Memory B cell (primary cell): ENCODE measurements at regions not wholly inside any gene's neighbourhood (a gene's known extent, or its start where the extent isn't known, plus 50 kb on each side); places are given as distances from the start of the nearest gene placed in this dataset.

ENCODE experiments used
- ATAC-seq: fragments of 150-1000 bp; cut with Tn5 transposase; 2 replicates; pipeline ENCODE4 v1.10.0; 2021; ENCODE audit warnings: low read depth, mild to moderate bottlenecking, moderate library complexity
- DNase-seq, 2 donors: peaks; one replicate each; pipeline ENCODE4 v3.0.0; 2022; ENCODE audit warnings: low spot score in 2 of 2
- H3K27ac Mint-ChIP-seq: one replicate; pipeline ENCODE4 v1.8.0; 2022; ENCODE audit warnings: mild to moderate bottlenecking, moderate library complexity, mixed read lengths
- H3K27me3 Mint-ChIP-seq: one replicate; pipeline ENCODE4 v1.8.0; 2022; ENCODE audit warnings: mixed read lengths
- H3K36me3 Mint-ChIP-seq: one replicate; pipeline ENCODE4 v1.8.0; 2022; ENCODE audit warnings: mild to moderate bottlenecking, mixed read lengths
- H3K4me1 Mint-ChIP-seq: one replicate; pipeline ENCODE4 v1.8.0; 2022; ENCODE audit warnings: mixed read lengths
- H3K4me3 Mint-ChIP-seq: one replicate; pipeline ENCODE4 v1.8.0; 2022; ENCODE audit warnings: mild to moderate bottlenecking, moderate library complexity, mixed read lengths
- H3K9me3 Mint-ChIP-seq: one replicate; pipeline ENCODE4 v1.8.0; 2022; ENCODE audit warnings: mixed read lengths

DNA sequence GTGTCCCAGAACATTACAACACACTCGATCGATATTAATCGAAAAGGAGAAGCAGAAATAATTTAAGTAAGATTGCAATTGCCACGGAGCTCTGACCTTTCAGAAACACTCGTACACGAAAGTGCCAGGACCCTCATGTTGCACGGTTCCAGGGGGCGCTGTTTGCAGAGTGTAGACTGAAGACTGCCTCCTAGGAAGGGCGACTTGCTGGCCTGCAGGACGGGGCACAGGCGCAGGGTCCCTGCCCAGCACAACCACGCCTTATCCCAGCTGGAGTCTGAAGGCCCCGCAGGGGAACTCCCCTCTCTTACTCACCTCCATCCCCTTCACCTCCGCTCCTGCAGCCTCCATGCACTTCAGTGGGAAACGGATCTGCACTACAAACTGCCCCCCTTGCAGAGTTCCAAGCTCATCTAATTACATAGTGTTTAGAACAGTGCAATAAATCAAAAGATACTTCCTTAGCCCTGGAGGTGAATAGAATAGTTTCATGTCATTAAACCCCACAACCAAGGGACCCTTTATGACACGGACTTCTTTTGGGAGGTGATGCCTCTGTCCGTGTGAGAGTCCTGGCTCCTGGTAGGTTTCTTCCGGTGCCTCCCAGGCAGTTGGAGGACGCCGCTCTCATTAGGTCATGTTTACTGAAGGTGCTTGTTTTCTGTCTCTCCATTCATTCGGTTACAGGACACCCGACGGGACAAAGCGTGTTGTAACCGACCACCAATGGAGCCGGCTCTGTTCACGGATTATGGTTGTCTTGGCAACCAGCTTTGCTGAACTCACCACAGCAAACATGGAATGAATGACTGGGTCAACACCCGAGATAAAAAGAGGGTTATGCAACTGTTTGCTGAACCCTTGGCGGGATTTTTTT is 262.2 kb downstream of the BAMBI start:
- H3K9me3 Mint-ChIP-seq: peaks cover 3% of the 10 kb centered on the region
- ATAC-seq (no peak), DNase-seq (no peak)
- H3K27ac Mint-ChIP-seq: no peak overlapping the region
- H3K27me3 Mint-ChIP-seq: no peaks in the 10 kb centered on the region
- no peaks in the 10 kb centered on the region for H3K36me3 Mint-ChIP-seq
- H3K4me3 Mint-ChIP-seq: no peak overlapping the region
- no peaks in the 10 kb centered on the region for H3K4me1 Mint-ChIP-seq

DNA sequence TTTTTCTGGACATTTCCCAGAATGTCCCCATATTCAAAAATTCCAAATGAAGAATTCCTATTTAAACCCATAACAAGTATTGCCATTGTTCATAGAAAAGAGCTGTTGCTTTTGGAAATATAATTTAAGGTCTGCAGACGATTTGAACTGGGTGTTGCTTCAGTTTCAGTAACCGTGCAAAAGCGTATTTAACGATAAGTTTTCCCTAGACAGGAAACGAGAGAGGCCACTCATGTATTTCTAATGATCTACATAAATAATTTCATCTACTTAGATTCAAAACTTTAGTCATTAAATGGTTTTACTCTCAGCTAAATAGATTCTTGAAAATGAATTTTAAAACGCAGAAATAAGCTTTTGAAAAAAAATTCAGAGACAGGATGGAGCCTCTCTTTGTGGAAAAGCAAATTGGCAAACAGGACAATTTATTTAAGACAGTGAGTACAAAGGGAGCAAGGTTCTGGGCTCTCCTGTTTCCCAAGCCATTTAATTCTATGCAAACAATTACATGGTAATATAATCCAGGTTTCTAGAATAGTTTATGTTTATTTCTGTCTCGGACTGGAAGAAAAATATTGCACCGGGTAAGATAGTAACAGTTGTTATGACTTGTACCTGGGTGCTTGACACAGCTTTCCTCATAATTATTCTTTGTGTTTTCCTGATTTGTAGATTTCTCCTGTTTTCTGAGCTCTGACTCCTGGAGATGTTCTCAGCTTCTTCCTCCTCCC is 263.0 kb downstream of the BAMBI start:
- no peak for ATAC-seq
- Mint-ChIP-seq H3K4me1 (no peaks in the 10 kb centered on the region), H3K36me3 (no peaks in the 10 kb centered on the region)

DNA sequence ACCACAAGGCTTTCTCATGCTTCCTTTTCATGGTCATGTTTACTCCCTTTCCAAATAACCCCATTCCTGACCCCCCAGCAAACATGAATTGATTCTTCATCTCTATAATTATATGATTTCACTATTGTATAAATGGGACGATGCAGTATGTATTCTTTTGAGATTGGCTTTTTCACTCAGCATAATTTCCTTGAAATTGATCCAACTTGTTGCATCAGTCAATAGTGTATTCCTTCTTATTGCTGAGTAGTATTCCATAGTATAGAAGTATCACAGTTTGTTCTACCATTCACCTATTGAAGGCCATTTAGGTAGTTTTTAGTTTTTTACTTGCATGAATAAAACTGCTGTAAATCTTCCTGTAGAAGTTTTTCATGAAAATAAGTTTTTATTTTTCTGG is 264.7 kb downstream of the BAMBI start:
- DNase-seq (no peak), ATAC-seq (no peak)
- no peaks in the 10 kb centered on the region for H3K27me3 Mint-ChIP-seq
- no peaks in the 10 kb centered on the region for H3K4me1 Mint-ChIP-seq
- H3K9me3 Mint-ChIP-seq: peaks cover 6% of the 10 kb centered on the region
- no peaks in the 10 kb centered on the region for H3K36me3 Mint-ChIP-seq
- no peak overlapping the region for H3K4me3 Mint-ChIP-seq
- no peak overlapping the region for H3K27ac Mint-ChIP-seq

More for the DNA sequence above, 263.0 kb downstream of the BAMBI start:
- peaks cover 6% of the 10 kb centered on the region for H3K9me3 Mint-ChIP-seq
- H3K27me3 Mint-ChIP-seq: no peaks in the 10 kb centered on the region
- H3K4me3 Mint-ChIP-seq: no peak overlapping the region
- no peak overlapping the region for H3K27ac Mint-ChIP-seq
- no peak for DNase-seq

DNA sequence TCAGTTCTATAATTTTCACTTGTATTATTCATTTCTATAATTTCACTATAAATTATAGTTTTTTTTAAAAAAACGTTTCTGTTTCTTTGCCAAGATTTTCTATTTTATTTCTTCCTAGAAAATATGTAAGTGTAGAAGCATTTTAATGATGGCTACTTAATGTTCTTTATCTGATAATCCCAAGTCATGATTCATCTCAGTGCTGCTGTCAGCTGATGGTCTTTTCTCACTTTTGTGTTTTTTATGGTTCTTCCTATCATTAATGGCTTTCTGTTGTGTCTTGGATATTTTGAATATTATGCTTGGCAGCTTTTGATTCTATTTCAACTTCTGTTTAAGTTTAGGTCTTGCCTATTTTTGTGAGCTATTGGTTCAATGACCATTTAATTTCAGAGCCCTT is 268.6 kb downstream of the BAMBI start:
- Mint-ChIP-seq H3K27me3 (no peaks in the 10 kb centered on the region), H3K36me3 (no peaks in the 10 kb centered on the region), H3K4me1 (no peaks in the 10 kb centered on the region), H3K9me3 (peaks cover 6% of the 10 kb centered on the region), H3K4me3 (no peak overlapping the region), H3K27ac (no peak overlapping the region)
- ATAC-seq: no peak
- DNase-seq: no peak

DNA sequence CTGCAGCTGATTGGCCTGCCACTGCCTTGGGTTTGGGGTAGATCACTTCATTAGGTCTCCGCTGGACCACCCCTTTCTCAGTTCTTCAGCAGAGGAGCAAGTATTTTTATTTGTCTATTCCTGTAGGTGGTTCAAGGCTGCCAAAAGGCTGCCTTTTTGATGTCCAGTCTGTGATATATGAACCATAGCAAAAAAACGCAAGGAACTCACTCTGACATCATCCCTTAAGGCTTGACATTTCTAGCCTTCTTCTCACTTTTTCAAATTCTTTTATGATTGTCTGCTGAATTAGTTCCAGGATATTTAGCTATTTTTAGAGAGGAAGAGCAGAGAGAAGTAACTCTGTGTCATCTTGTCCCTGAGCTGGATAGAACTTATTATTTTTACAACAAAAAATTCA is 269.2 kb downstream of the BAMBI start:
- no peak overlapping the region for H3K27ac Mint-ChIP-seq
- no peaks in the 10 kb centered on the region for H3K27me3 Mint-ChIP-seq
- peaks cover 6% of the 10 kb centered on the region for H3K9me3 Mint-ChIP-seq
- no peaks in the 10 kb centered on the region for H3K4me1 Mint-ChIP-seq
- no peaks in the 10 kb centered on the region for H3K36me3 Mint-ChIP-seq
- H3K4me3 Mint-ChIP-seq: no peak overlapping the region
- ATAC-seq (no peak), DNase-seq (no peak)

DNA sequence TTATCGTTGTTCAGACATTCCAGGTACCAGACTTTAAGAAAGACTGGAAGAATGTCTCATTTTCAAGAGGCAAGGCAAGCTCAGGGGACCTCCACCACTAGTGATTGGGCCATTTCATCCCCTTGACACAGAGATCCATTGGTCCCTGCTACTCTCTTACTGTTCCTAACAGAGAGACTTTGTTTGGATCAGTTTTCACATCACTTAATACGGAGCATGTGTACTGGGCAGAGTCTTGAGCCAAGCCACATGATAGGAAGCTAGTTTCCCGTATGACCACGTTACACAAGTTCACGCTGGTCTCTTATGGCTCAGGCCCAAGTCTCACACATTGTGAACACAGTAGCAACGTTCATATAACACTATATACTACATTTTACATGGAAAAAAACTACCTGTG is 269.9 kb downstream of the BAMBI start:
- H3K4me1 Mint-ChIP-seq: peaks cover 2% of the 10 kb centered on the region
- no peak overlapping the region for H3K27ac Mint-ChIP-seq
- H3K4me3 Mint-ChIP-seq: no peak overlapping the region
- peaks cover under 1% of the 10 kb centered on the region for H3K27me3 Mint-ChIP-seq
- H3K36me3 Mint-ChIP-seq: no peaks in the 10 kb centered on the region
- H3K9me3 Mint-ChIP-seq: peaks cover 6% of the 10 kb centered on the region
- no peak for DNase-seq
- ATAC-seq: no peak

DNA sequence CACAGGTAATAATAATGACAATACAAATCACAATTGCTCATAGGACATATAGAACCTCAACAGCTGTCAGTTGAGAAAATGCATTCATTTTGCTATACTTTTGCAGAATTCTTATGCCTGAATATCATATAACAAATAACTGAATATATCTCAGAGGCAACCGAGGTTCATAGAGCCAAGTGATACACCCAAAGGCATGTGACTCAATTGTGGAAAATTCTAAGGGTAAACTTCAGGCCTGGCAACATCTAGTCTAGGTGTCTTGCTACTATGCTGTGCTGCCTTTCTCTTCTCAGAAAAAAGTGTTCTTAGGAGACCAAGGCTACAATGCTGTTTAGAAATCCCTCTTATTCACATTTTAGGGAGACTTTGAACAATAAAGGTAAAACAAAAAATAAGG is 270.7 kb downstream of the BAMBI start:
- peaks cover 4% of the 10 kb centered on the region for H3K9me3 Mint-ChIP-seq
- DNase-seq: no peak
- no peak overlapping the region for H3K27ac Mint-ChIP-seq
- H3K4me1 Mint-ChIP-seq: peaks cover 2% of the 10 kb centered on the region
- H3K36me3 Mint-ChIP-seq: no peaks in the 10 kb centered on the region
- H3K4me3 Mint-ChIP-seq: no peak overlapping the region
- peaks cover 1% of the 10 kb centered on the region for H3K27me3 Mint-ChIP-seq
- ATAC-seq: no peak

DNA sequence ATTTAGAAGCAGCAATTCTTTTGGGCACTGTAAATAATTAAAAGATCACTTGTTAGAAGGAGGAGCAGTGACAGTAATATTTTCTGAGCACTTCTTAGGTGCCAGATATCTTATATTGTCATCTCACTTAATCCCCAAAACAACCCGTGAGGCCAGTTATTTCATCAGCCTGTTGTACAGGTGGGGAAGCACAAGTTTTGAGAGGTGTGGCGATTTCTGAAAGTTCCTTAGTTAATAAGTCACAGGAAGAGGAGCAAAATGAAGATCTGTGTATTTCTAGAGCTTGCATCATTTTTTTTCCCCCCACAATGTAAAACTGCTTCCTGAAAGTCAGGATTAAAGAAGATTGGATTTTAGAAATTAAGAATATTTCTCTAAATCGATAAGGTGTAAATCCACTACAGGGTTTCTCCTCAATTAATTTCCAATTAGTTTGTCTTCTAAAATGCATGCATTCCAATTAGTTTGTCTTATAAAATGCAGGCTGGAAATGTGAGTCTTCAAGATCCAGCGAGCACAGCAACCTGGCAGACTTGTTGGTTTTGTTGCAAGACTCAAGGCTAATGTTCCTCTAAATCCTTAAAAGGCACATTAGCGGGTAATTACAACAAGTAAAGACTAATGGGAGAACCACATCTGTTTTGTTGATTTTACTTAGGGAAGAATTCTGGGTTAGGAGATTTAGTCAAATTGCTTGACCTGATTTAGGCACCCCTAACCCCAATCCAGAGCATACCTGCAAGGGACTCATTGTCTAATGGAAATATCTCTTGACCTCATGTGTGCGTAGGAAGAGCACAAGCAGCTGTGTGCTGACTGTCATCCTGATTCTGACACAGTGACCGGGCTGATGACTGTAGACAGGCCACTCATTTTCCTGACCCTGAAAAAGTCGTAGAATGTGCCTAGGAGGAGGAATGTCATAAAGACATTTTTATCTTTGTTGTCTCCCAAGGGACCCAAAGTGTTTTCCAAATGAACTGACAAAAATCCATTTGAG is 272.0 kb downstream of the BAMBI start:
- Mint-ChIP-seq H3K9me3 (peaks cover 4% of the 10 kb centered on the region), H3K36me3 (no peaks in the 10 kb centered on the region)
- no peak for ATAC-seq

DNA sequence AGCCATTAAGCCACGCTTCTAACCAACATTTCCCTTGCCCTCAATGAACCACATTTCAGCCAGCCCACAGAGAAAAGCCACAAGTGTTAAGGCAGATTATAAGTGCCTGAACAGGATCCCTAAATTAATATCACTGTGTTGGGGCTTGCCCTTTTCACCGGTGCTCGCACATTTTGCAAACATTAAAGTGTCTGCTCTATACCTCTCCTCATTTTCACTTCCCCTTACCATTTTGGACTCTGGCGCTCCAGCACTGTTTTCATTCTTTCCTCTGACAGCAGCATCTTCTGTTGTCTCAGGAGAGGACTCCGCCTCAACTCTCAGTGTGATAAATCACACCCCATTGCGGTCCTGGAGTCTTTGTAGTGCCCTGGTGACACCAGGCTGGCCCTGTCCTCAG is 274.2 kb downstream of the BAMBI start:
- DNase-seq: no peak
- H3K4me3 Mint-ChIP-seq: no peak overlapping the region
- H3K27ac Mint-ChIP-seq: no peak overlapping the region
- peaks cover 1% of the 10 kb centered on the region for H3K27me3 Mint-ChIP-seq
- H3K4me1 Mint-ChIP-seq: peaks cover 2% of the 10 kb centered on the region
- no peaks in the 10 kb centered on the region for H3K9me3 Mint-ChIP-seq
- no peak for ATAC-seq
- no peaks in the 10 kb centered on the region for H3K36me3 Mint-ChIP-seq

More for the DNA sequence above, 272.0 kb downstream of the BAMBI start:
- Mint-ChIP-seq H3K27me3 (peaks cover 1% of the 10 kb centered on the region), H3K4me1 (peaks cover 2% of the 10 kb centered on the region), H3K27ac (no peak overlapping the region), H3K4me3 (no peak overlapping the region)
- no peak for DNase-seq

DNA sequence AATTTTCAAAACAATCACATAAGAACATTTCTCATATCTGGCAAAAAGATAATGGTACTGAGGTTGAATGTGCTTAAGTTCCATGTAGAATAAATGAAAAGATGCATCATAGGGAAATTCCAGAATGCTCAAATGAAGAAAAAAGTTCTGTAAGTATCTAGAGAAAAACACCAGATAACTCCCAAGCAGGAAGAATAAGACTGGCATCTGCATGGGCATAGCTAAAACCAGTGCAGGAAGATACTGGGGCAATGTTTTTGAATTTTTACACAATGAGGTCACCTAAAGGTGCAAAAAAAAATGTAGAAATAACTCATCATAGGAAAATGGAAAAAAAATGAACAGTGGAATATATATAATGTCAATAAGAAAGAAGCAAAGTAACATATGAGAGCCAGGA is 275.2 kb downstream of the BAMBI start:
- peaks cover 1% of the 10 kb centered on the region for H3K27me3 Mint-ChIP-seq

DNA sequence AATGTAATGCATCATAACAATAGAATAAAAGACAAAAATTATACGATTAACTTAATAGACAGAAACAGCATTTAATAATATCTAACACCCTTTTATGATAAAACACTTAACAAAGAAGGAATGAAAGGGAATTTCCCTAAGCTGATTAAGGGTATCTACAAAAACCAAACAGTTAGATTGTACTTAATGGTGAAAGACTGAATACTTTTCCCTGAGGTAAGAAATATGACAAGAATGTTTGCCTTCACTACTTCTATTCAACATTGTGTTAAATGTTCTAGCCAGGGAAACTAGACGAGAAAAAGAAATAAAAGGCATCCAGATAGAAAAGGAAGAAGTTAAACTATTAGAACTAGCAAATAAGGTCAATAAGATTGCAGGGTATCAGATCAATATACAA is 276.9 kb downstream of the BAMBI start:
- peaks cover 2% of the 10 kb centered on the region for H3K4me1 Mint-ChIP-seq

More for the DNA sequence above, 275.2 kb downstream of the BAMBI start:
- H3K36me3 Mint-ChIP-seq: no peaks in the 10 kb centered on the region
- no peaks in the 10 kb centered on the region for H3K9me3 Mint-ChIP-seq
- no peak overlapping the region for H3K4me3 Mint-ChIP-seq
- DNase-seq: no peak
- H3K4me1 Mint-ChIP-seq: peaks cover 2% of the 10 kb centered on the region
- H3K27ac Mint-ChIP-seq: no peak overlapping the region
- ATAC-seq: no peak

DNA sequence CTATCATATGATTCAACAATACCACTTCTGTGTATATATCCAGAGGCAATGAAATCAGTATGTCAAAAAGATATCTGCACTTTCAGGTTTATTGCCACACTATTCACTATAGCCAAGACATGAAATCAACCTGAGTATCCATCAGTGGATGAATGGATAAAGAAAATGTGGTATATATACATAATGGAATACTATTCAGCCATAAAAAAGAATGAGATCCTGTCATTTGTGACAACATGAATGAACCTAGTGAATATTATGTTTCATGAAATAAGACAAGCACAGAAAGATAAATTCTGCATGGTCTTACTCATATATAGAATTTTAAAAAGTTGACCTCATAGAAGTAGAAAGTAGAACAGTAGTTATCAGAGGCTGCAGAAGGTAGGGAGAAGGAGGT is 281.1 kb downstream of the BAMBI start:
- no peaks in the 10 kb centered on the region for H3K4me1 Mint-ChIP-seq
- no peaks in the 10 kb centered on the region for H3K36me3 Mint-ChIP-seq
- H3K4me3 Mint-ChIP-seq: no peak overlapping the region
- H3K27ac Mint-ChIP-seq: no peak overlapping the region
- ATAC-seq (no peak), DNase-seq (no peak)
- peaks cover 8% of the 10 kb centered on the region for H3K9me3 Mint-ChIP-seq
- no peaks in the 10 kb centered on the region for H3K27me3 Mint-ChIP-seq

More for the DNA sequence above, 276.9 kb downstream of the BAMBI start:
- ATAC-seq (no peak), DNase-seq (no peak)
- no peak overlapping the region for H3K4me3 Mint-ChIP-seq
- H3K27ac Mint-ChIP-seq: no peak overlapping the region
- no peaks in the 10 kb centered on the region for H3K36me3 Mint-ChIP-seq
- H3K9me3 Mint-ChIP-seq: peaks cover 8% of the 10 kb centered on the region
- peaks cover 1% of the 10 kb centered on the region for H3K27me3 Mint-ChIP-seq

DNA sequence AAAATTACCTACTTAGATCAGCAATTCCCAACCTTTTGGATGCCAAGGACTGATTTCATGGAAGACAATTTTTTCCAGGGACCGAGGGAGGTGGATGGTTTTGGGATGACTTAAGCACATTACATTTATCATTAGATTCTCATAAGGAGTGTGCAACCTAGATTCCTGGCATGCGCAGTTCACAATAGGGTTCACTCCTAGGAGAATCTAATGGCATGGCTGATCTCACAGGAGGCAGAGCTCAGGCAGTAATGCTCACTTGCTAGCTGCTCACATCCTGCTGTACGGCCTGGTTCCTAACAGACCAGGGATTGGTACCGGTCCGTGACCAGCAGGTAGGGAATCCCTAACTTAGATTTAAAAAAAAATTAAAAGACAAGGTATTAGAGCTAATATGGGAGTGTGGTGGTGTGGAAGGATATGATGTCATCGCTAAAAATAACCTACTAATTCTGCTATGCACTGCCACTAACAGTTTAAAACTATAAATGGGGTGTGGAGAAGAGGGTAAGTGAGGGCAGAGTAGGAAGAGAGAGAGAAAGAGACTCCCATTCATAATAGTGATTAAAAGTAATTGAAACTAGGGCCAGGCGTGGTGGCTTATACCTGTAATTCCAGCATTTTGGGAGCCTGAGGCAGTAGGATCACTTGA is 282.7 kb downstream of the BAMBI start:
- no peak for ATAC-seq
- peaks cover 8% of the 10 kb centered on the region for H3K9me3 Mint-ChIP-seq
- H3K36me3 Mint-ChIP-seq: no peaks in the 10 kb centered on the region
- no peak overlapping the region for H3K4me3 Mint-ChIP-seq
- no peak overlapping the region for H3K27ac Mint-ChIP-seq
- no peaks in the 10 kb centered on the region for H3K27me3 Mint-ChIP-seq
- DNase-seq: no peak
- no peaks in the 10 kb centered on the region for H3K4me1 Mint-ChIP-seq
